Spleen (tissue), 11 donors: ENCODE measurements at regions not wholly inside any gene's neighbourhood (a gene's known extent, or its start where the extent isn't known, plus 50 kb on each side); places are given as distances from the start of the nearest gene placed in this dataset.

Source experiments
- DNase-seq: peaks from one replicate; pipeline ENCODE4 v3.0.0-alpha.2; 2020
- H3K27ac ChIP-seq, 8 donors: fragments of 200-600 bp; sonication (generic) in 7 of 8; 1 replicate in 4 of 8; 2 replicates in 4 of 8; pipeline versions ENCODE4 v1.5.0 to v1.8.0; 2016 to 2021; ENCODE audit warnings: inconsistent platforms in 4 of 8, mild to moderate bottlenecking in 4 of 8, moderate library complexity in 1 of 8
- H3K27me3 ChIP-seq, 7 donors: fragments of 200-600 bp; sonication (generic) in 6 of 7; replicated peaks in 1 of 7; 1 replicate in 4 of 7; 2 replicates in 3 of 7; pipeline versions ENCODE4 v1.5.0 to v1.8.0; 2016 to 2021; ENCODE audit warnings: inconsistent platforms in 3 of 7, mild to moderate bottlenecking in 1 of 7
- H3K36me3 ChIP-seq, 6 donors: fragments of 200-600 bp; sonication (generic) in 5 of 6; 1 replicate in 4 of 6; 2 replicates in 2 of 6; pipeline versions ENCODE4 v1.5.0 to v1.8.0; 2016 to 2021; ENCODE audit warnings: inconsistent platforms in 2 of 6
- H3K4me1 ChIP-seq, 6 donors: fragments of 200-600 bp; sonication (generic) in 5 of 6; 1 replicate in 3 of 6; 2 replicates in 3 of 6; pipeline versions ENCODE4 v1.5.0 to v1.8.0; 2016 to 2021; ENCODE audit warnings: inconsistent platforms in 3 of 6
- H3K4me3 ChIP-seq, 8 donors: fragments of 200-600 bp; sonication (generic) in 7 of 8; 1 replicate in 4 of 8; 2 replicates in 4 of 8; pipeline versions ENCODE4 v1.5.0 to v1.8.0; 2016 to 2021; ENCODE audit warnings: inconsistent platforms in 4 of 8, mild to moderate bottlenecking in 4 of 8, moderate library complexity in 2 of 8
- H3K9me3 ChIP-seq, 8 donors: fragments of 200-600 bp; sonication (generic) in 7 of 8; 1 replicate in 4 of 8; 2 replicates in 4 of 8; pipeline versions ENCODE4 v1.5.0 to v1.8.0; 2016 to 2021; ENCODE audit warnings: inconsistent platforms in 4 of 8
- POLR2A ChIP-seq, 3 donors: fragments of 450-650 bp; IDR thresholded peaks; one replicate each; pipeline ENCODE4 v1.5.1; 2017; ENCODE audit warnings: antibody characterized with exemption in 3 of 3, mild to moderate bottlenecking in 1 of 3
- POLR2AphosphoS5 ChIP-seq, 3 donors: sonication (generic); formaldehyde crosslinking; IDR thresholded peaks; one replicate each; pipeline ENCODE4 v1.5.1; 2017; ENCODE audit warnings: antibody characterized with exemption in 3 of 3
- WGBS, 5 donors: extraction: QIAGEN DNeasy Blood & Tissue Kit in 3 of 5; methylation state at CpG; one replicate each; pipeline versions ENCODE4 v1.1.5 to v1.1.7; 2013 to 2018; 5-methylcytosine and 5-hydroxymethylcytosine counted together
- intact Hi-C: fragments of 100-400 bp; cut with DNase I; formaldehyde crosslinking; loops from one replicate; pipeline ENCODE4 v1.15.0; 2023; ENCODE audit warnings: low total_unique reads
- TF ChIP-seq, protein P1 (sequence below), 11 experiments: fragments of 200-600 bp in 7 of 11; fragments of 450-650 bp in 4 of 11; sonication (generic) in 4 of 11; IDR thresholded peaks in 8 of 11; conservative IDR thresholded peaks in 3 of 11; 1 replicate in 7 of 11; 2 replicates in 4 of 11; pipeline versions ENCODE4 v1.4.0 to v1.8.0; 2016 to 2021; ENCODE audit warnings: antibody characterized with exemption in 11 of 11, inconsistent platforms in 4 of 11, mild to moderate bottlenecking in 1 of 11
- donor health status: healthy with polysubstance abuse.
- donor health status: DM: no; HTN: no; CAD: no; lungs with moderate emphysema.
- donor health status: DM: no; HTN: no; CAD: no.
- donor health status: Bipolar disorder and iron deficiency.
- donor health status: healthy.
- donor health status: DM: no; HTN: no; CAD: no.
- donor health status: DM: yes; HTN: yes; CAD: no.

DNA sequence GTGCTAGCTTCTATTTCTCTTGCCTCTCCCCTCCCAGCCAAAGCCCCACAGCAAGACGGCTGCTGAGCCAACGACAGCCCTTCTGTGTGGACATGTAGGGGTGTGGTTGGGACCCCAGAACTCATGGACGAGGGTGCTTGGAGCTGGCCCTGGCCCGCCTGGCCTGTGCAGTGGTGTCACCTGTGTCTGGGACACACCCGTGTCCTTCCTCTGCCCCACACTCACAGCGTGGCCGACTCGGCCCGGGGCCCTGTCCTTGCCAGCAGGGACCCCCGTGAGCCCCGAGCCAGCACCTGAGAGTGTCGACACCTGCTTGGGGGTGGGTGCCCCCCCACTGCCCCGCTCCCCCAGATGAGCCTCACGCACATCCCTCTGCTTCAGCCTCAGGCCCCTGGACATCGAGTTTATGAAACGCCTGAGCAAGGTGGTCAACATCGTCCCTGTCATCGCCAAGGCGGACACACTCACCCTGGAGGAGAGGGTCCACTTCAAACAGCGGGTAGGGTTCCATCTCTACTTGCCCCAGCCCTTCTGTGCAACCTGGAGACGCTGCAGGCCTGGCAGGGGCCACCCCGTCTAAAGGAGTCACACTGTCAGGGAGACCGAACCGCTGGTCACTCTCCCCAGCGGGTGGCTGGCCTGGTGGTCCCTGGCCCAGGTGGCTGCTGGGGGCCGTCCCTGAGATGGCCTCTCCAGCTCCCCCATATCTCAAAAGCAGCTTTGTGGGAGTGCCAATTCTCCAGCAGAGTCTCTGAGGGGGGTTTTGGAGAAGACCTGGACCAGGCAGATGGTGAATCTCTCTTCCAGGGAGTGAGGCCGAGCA, 349.8 kb downstream of the SEC14L1 start:
- no peak overlapping the region for H3K4me3 ChIP-seq
- intact Hi-C loops = loop anchor here (5.0 kb wide), 2 partner anchors 63 to 158 kb away; no protein-coding TSS in a partner anchor
- H3K4me1 ChIP-seq = peaks cover 17 to 88% (median 48%) of the 10 kb centered on the region in 6 donors
- peak; percentile 80 for DNase-seq
- no peaks in the 10 kb centered on the region for H3K9me3 ChIP-seq
- peaks cover 3 to 98% (median 81%) of the 10 kb centered on the region in 6 donors for H3K36me3 ChIP-seq
- no peaks in the 10 kb centered on the region for H3K27me3 ChIP-seq
- TF ChIP-seq POLR2AphosphoS5 (IDR thresholded peaks at IDR 0.05) (peak in 1 of 3 donors; percentile 51), POLR2A (IDR thresholded peaks at IDR 0.05) (no peak)
- 86 to 92% (median 91%) methylated on average over 14 to 27 of the region's 27 CpGs for WGBS, 5 donors
- peak overlapping the region in 4 of 8 donors; percentile 16 to 79 (median 23) for H3K27ac ChIP-seq

DNA sequence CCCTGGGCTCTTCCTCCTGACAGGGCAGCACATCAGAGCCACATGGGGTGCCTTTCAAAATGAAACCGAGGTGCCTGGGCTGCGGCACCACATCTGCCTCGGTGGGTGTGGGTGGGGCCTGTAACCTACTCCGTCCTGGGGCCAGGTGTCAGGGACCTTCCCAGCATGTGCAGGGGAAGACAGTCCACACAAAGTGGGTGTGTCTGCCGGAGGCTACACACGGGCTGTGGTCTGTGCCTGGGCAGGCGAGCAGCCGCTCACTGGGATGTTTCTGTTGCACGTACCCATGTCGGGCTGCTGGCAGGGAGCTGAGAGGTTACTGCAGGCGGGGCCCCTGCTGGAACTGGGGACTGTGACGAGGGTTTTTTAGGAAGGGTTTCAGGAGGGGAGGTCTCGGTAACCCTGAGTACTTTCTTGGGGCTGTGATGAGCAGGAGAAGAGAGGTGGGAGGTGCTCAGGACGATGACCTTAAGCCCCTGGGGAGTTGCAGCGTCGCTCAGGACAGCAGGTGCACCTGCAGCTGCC, 351.2 kb downstream of the SEC14L1 start:
- TF ChIP-seq POLR2A (IDR thresholded peaks at IDR 0.05) (no peak), POLR2AphosphoS5 (IDR thresholded peaks at IDR 0.05) (peak; percentile 55 to 66 (median 60))
- TF ChIP-seq, protein P1, sequence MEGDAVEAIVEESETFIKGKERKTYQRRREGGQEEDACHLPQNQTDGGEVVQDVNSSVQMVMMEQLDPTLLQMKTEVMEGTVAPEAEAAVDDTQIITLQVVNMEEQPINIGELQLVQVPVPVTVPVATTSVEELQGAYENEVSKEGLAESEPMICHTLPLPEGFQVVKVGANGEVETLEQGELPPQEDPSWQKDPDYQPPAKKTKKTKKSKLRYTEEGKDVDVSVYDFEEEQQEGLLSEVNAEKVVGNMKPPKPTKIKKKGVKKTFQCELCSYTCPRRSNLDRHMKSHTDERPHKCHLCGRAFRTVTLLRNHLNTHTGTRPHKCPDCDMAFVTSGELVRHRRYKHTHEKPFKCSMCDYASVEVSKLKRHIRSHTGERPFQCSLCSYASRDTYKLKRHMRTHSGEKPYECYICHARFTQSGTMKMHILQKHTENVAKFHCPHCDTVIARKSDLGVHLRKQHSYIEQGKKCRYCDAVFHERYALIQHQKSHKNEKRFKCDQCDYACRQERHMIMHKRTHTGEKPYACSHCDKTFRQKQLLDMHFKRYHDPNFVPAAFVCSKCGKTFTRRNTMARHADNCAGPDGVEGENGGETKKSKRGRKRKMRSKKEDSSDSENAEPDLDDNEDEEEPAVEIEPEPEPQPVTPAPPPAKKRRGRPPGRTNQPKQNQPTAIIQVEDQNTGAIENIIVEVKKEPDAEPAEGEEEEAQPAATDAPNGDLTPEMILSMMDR (IDR thresholded peaks at IDR 0.05 in 8 of 11, conservative IDR thresholded peaks at IDR 0.05 in 3 of 11) = no peak
- 62 to 75% (median 72%) methylated on average over 10 to 16 of the region's 16 CpGs for WGBS, 5 donors
- peaks cover 17 to 78% (median 48%) of the 10 kb centered on the region in 6 donors for H3K4me1 ChIP-seq
- no peak overlapping the region for H3K4me3 ChIP-seq
- H3K36me3 ChIP-seq = peaks cover 3 to 99% (median 91%) of the 10 kb centered on the region in 6 donors
- peak overlapping the region in 3 of 8 donors; percentile 18 to 79 (median 64) for H3K27ac ChIP-seq
- intact Hi-C loops = loop anchor here (5.0 kb wide), 2 partner anchors 65 to 160 kb away; no protein-coding TSS in a partner anchor
- H3K9me3 ChIP-seq = no peaks in the 10 kb centered on the region
- no peaks in the 10 kb centered on the region for H3K27me3 ChIP-seq
- DNase-seq = peak; percentile 84

DNA sequence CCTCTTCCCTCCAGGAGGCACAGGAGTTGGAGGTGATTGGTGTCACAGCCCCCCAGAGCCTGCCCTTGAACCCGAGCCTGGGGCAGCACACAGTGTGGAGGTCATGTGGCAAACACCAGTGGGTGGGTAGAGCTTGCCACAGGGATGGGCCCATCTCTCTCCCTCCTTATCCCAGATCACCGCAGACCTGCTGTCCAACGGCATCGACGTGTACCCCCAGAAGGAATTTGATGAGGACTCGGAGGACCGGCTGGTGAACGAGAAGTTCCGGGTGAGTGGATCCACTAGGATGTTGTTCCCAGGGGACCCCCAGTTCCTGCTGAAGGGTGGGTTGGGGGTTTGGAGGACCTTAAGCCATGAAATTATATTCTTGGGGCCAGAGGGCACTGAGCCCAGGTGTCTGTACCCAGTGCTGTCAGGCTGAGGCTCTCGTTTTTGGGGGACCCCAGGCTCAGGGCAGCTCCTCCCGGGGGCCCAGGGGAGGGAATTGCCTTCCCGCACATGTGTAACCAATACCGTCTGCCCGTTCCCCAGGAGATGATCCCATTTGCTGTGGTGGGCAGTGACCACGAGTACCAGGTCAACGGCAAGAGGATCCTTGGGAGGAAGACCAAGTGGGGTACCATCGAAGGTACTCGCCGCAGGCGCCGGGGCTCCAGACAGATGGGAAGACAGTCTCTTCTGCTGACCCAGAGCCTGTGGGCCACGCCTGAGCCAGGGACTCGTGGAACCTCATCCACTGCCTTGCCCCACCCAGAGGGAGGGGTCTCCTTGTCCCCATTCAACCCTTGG, 351.9 kb downstream of the SEC14L1 start:
- peak; percentile 71 for DNase-seq
- peak overlapping the region in 3 of 8 donors; percentile 18 to 79 (median 64) for H3K27ac ChIP-seq
- peaks cover 3 to 99% (median 91%) of the 10 kb centered on the region in 6 donors for H3K36me3 ChIP-seq
- WGBS, 5 donors = 85 to 92% (median 88%) methylated on average over 16 to 23 of the region's 23 CpGs
- H3K9me3 ChIP-seq = no peaks in the 10 kb centered on the region
- H3K4me3 ChIP-seq = no peak overlapping the region
- peaks cover 17 to 78% (median 48%) of the 10 kb centered on the region in 6 donors for H3K4me1 ChIP-seq
- TF ChIP-seq POLR2AphosphoS5 (IDR thresholded peaks at IDR 0.05) = peak in 1 of 3 donors; percentile 13
- TF ChIP-seq POLR2A (IDR thresholded peaks at IDR 0.05) = no peak
- intact Hi-C loops = loop anchor here (5.0 kb wide), 2 partner anchors 65 to 160 kb away; no protein-coding TSS in a partner anchor
- no peaks in the 10 kb centered on the region for H3K27me3 ChIP-seq

DNA sequence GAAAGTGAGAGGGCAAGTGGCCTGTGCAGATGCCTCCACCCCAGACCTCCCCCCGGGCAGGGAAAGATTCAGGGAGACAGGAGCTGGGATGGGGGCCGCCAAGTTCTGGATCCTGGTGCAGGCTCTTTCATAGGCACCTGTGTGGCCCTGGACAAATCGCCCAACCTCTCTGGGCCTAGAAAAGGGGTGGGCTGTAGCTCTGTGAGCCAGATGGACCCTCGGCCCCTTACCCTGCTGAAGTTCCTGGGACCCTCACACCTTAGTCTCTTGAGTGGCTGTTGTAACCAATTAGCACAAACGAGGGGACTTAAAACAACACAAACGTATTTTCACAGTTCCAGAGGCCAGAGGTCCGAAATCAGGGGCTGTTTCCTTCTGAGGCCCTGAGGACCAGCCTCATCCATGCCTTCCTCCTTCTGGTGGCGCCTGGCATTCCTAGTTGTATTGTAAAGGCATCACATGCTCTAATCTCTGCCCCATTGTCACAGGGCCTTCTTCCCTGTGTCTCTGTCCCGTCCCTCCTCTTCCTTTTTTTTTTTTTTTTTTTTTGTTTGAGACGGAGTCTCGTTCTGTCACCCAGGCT, 352.6 kb downstream of the SEC14L1 start:
- TF ChIP-seq POLR2AphosphoS5 (IDR thresholded peaks at IDR 0.05) (no peak), POLR2A (IDR thresholded peaks at IDR 0.05) (no peak)
- TF ChIP-seq, protein P1 (IDR thresholded peaks at IDR 0.05 in 8 of 11, conservative IDR thresholded peaks at IDR 0.05 in 3 of 11) = no peak
- Histone ChIP-seq H3K9me3 (no peaks in the 10 kb centered on the region), H3K4me1 (peaks cover 17 to 75% (median 48%) of the 10 kb centered on the region in 6 donors), H3K36me3 (peaks cover 3 to 99% (median 91%) of the 10 kb centered on the region in 6 donors), H3K4me3 (no peak overlapping the region), H3K27ac (peak overlapping the region in 4 of 8 donors; percentile 18 to 79 (median 50)), H3K27me3 (no peaks in the 10 kb centered on the region)
- WGBS, 5 donors = 71 to 76% (median 73%) methylated on average over 11 of the region's 11 CpGs
- intact Hi-C loops = loop anchor here (5.0 kb wide), 2 partner anchors 66 to 161 kb away; no protein-coding TSS in a partner anchor
- DNase-seq = peak; percentile 44
